CD14-positive monocyte (primary cell): ENCODE measurements at regions not wholly inside any gene's neighbourhood (a gene's known extent, or its start where the extent isn't known, plus 50 kb on each side); places are given as distances from the start of the nearest gene placed in this dataset.
"Not testable (repeated sequence)": the region's sequence is repeated elsewhere in the genome, so short reads cannot be mapped to it uniquely, and the experiment has no call there.

ENCODE experiments used
- DNase-seq, 3 donors: peaks; one replicate each; pipeline ENCODE4 v3.0.0-alpha.2; 2011 to 2022
- H2AFZ ChIP-seq: 2 replicates; pipeline ENCODE4 v1.6.0; 2012; ENCODE audit warnings: mild to moderate bottlenecking, low read depth, low read length, inconsistent platforms; ENCODE audit not compliant: insufficient read depth, poor library complexity, severe bottlenecking
- H3K27ac ChIP-seq, 2 donors: 1 replicate in 1 of 2; 2 replicates in 1 of 2; pipeline ENCODE4 v1.5.1; 2012 to 2013; ENCODE audit warnings: low read length in 2 of 2, control low read depth in 1 of 2, inconsistent platforms in 1 of 2, low read depth in 1 of 2, mild to moderate bottlenecking in 1 of 2
- H3K27me3 ChIP-seq, 2 donors: one replicate each; pipeline versions ENCODE4 v1.6.0 to v1.6.1; 2011 to 2013; ENCODE audit warnings: low read length in 2 of 2; ENCODE audit not compliant: control insufficient read depth in 2 of 2, insufficient read depth in 2 of 2
- H3K36me3 ChIP-seq, 2 donors: replicated peaks in 1 of 2; 1 replicate in 1 of 2; 2 replicates in 1 of 2; pipeline versions ENCODE4 v1.5.1 to v1.6.1; 2012 to 2013; ENCODE audit warnings: low read length in 2 of 2, control low read depth in 1 of 2, inconsistent platforms in 1 of 2, mild to moderate bottlenecking in 1 of 2; ENCODE audit not compliant: insufficient read depth in 2 of 2, control insufficient read depth in 1 of 2
- H3K4me1 ChIP-seq, 2 donors: 1 replicate in 1 of 2; 2 replicates in 1 of 2; pipeline versions ENCODE4 v1.5.1 to v1.6.1; 2012 to 2013; ENCODE audit warnings: low read length in 2 of 2, control low read depth in 1 of 2, inconsistent platforms in 1 of 2, mild to moderate bottlenecking in 1 of 2, moderate library complexity in 1 of 2; ENCODE audit not compliant: insufficient read depth in 2 of 2, control insufficient read depth in 1 of 2
- H3K4me2 ChIP-seq: replicated peaks from 2 replicates; pipeline ENCODE3; 2012; ENCODE audit warnings: low read length, moderate library complexity, mild to moderate bottlenecking; ENCODE audit not compliant: poor library complexity, severe bottlenecking; ENCODE audit errors: extremely low read depth
- H3K4me3 ChIP-seq, 3 experiments: fragments of 200-600 bp in 1 of 3; sonication (generic) in 1 of 3; replicated peaks in 1 of 3; 1 replicate in 2 of 3; 2 replicates in 1 of 3; pipeline ENCODE4 v1.5.1; 2011 to 2013; ENCODE audit warnings: low read length in 3 of 3, mild to moderate bottlenecking in 3 of 3, control low read depth in 2 of 3, low read depth in 2 of 3, inconsistent platforms in 1 of 3, moderate library complexity in 1 of 3
- H3K79me2 ChIP-seq: 2 replicates; pipeline ENCODE4 v1.6.0; 2012; ENCODE audit warnings: mild to moderate bottlenecking, control low read depth, inconsistent platforms, low read length, moderate library complexity; ENCODE audit not compliant: insufficient read depth
- H3K9ac ChIP-seq: 2 replicates; pipeline ENCODE4 v1.6.0; 2017; ENCODE audit warnings: low read length, mild to moderate bottlenecking; ENCODE audit not compliant: insufficient read depth, poor library complexity, severe bottlenecking
- H3K9me3 ChIP-seq, 2 donors: replicated peaks in 1 of 2; 1 replicate in 1 of 2; 2 replicates in 1 of 2; pipeline versions ENCODE4 v1.5.1 to v1.6.1; 2012 to 2013; ENCODE audit warnings: low read length in 2 of 2, control low read depth in 1 of 2; ENCODE audit not compliant: control insufficient read depth in 1 of 2, insufficient read depth in 1 of 2
- H4K20me1 ChIP-seq: 2 replicates; pipeline ENCODE4 v1.6.0; 2012; ENCODE audit warnings: mild to moderate bottlenecking, low read length, control low read depth, moderate library complexity; ENCODE audit not compliant: insufficient read depth
- H3K27ac Mint-ChIP-seq, 7 donors: one replicate each; pipeline ENCODE4 v1.8.0; 2020; ENCODE audit warnings: mild to moderate bottlenecking in 7 of 7, mixed read lengths in 7 of 7, moderate library complexity in 6 of 7, inconsistent platforms in 2 of 7
- H3K27me3 Mint-ChIP-seq, 3 donors: one replicate each; pipeline ENCODE4 v1.8.0; 2021 to 2022; ENCODE audit warnings: low read depth in 3 of 3, mild to moderate bottlenecking in 3 of 3, mixed read lengths in 3 of 3, moderate library complexity in 3 of 3, inconsistent platforms in 1 of 3
- H3K36me3 Mint-ChIP-seq, 2 donors: one replicate each; pipeline ENCODE4 v1.8.0; 2020; ENCODE audit warnings: mixed read lengths in 2 of 2, inconsistent platforms in 1 of 2, mild to moderate bottlenecking in 1 of 2
- H3K4me1 Mint-ChIP-seq: one replicate; pipeline ENCODE4 v1.8.0; 2020; ENCODE audit warnings: mild to moderate bottlenecking, mixed read lengths
- H3K4me3 Mint-ChIP-seq, 2 donors: one replicate each; pipeline ENCODE4 v1.8.0; 2020; ENCODE audit warnings: mild to moderate bottlenecking in 2 of 2, mixed read lengths in 2 of 2, moderate library complexity in 1 of 2
- H3K9me3 Mint-ChIP-seq, 7 donors: one replicate each; pipeline ENCODE4 v1.8.0; 2020 to 2022; ENCODE audit warnings: mixed read lengths in 7 of 7, mild to moderate bottlenecking in 6 of 7, moderate library complexity in 6 of 7, inconsistent platforms in 2 of 7
- WGBS: methylation state at CpG from one replicate; pipeline ENCODE4 v1.1.5; 2013; ENCODE audit warnings: missing lambda C conversion rate; ENCODE audit not compliant: insufficient coverage; 5-methylcytosine and 5-hydroxymethylcytosine counted together
- intact Hi-C, 2 donors: fragments of 100-400 bp; cut with micrococcal nuclease; formaldehyde crosslinking; loops; one replicate each; pipeline versions ENCODE4 v1.15.0 to v1.15.1; 2023

- H2AFZ ChIP-seq, intact Hi-C loops, H3K79me2 ChIP-seq, H4K20me1 ChIP-seq, H3K4me3 ChIP-seq, H3K36me3 Mint-ChIP-seq, H3K9me3 Mint-ChIP-seq, H3K36me3 ChIP-seq, H3K9ac ChIP-seq, H3K4me2 ChIP-seq, H3K4me1 ChIP-seq, H3K27me3 Mint-ChIP-seq, H3K9me3 ChIP-seq, H3K27me3 ChIP-seq: not testable (repeated sequence)
- H3K4me3 Mint-ChIP-seq, result peak overlapping the region in 1 of 2 donors; percentile 64
- H3K27ac ChIP-seq, result peak overlapping the region in 1 of 2 donors; percentile 63
- peaks cover 11% of the 10 kb centered on the region for H3K4me1 Mint-ChIP-seq
- DNase-seq, result peak in 2 of 3 donors; percentile 4 to 32
- WGBS, result 40% methylated on average over 1 of the region's 6 CpGs
- H3K27ac Mint-ChIP-seq, result peak overlapping the region in 2 of 7 donors; percentile 84 to 89
Observed at GRCh38 chrY:4035801-4036511, 457.1 kb downstream of the TGIF2LY start.
